ENCODE measurements at regions not wholly inside any gene's neighbourhood (a gene's known extent, or its start where the extent isn't known, plus 50 kb on each side); places are given as distances from the start of the nearest gene placed in this dataset.

- Histone ChIP-seq H3K9ac (ENCODE audit: low read depth in 1 of 3, low read length in 3 of 3) (no peak overlapping the region), H3K9me3 (ENCODE audit: control insufficient read depth in 3 of 3, low read length in 3 of 3) (no peaks in the 10 kb centered on the region), H3K27me3 (ENCODE audit: control insufficient read depth in 3 of 3, insufficient read depth in 3 of 3, low read length in 3 of 3) (no peaks in the 10 kb centered on the region), H3K27ac (ENCODE audit: low read depth, low read length) (no peak overlapping the region), H3K36me3 (ENCODE audit: control insufficient read depth in 3 of 3, insufficient read depth in 3 of 3, low read length in 3 of 3) (no peaks in the 10 kb centered on the region), H3K4me1 (ENCODE audit: control insufficient read depth in 3 of 3, insufficient read depth in 3 of 3, low read length in 3 of 3) (no peaks in the 10 kb centered on the region), H3K4me3 (ENCODE audit: low read length in 3 of 3) (no peak overlapping the region)
Observed at GRCh38 chr1:195773931-195774330, 834.3 kb downstream of the KCNT2 start.

DNA sequence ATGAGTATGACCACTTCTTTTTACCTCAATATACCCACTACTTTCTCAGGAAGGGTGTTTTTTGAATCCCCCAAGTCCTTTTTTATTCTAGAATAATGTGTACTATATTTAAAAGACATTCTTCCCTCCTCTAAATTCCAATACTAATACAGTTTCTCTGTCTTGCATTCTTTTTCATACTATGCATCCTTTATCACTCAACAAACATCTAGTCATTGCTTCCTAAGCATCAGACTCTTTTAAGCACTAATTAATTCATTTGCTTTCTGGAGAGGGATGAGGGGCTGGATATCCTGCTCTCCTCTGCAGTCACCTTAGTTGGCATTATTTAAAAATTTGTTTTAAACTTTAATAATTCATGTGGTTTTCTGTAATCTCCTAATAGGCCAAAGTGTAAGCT lies 838.8 kb downstream of the KCNT2 start:
- Histone ChIP-seq H3K36me3 (ENCODE audit: control insufficient read depth in 3 of 3, insufficient read depth in 3 of 3, low read length in 3 of 3) (no peaks in the 10 kb centered on the region), H3K4me3 (ENCODE audit: low read length in 3 of 3) (no peak overlapping the region), H3K9me3 (ENCODE audit: control insufficient read depth in 3 of 3, low read length in 3 of 3) (no peaks in the 10 kb centered on the region), H3K27me3 (ENCODE audit: control insufficient read depth in 3 of 3, insufficient read depth in 3 of 3, low read length in 3 of 3) (no peaks in the 10 kb centered on the region), H3K9ac (ENCODE audit: low read depth in 1 of 3, low read length in 3 of 3) (no peak overlapping the region), H3K4me1 (ENCODE audit: control insufficient read depth in 3 of 3, insufficient read depth in 3 of 3, low read length in 3 of 3) (no peaks in the 10 kb centered on the region), H3K27ac (ENCODE audit: low read depth, low read length) (no peak overlapping the region)

- no peaks in the 10 kb centered on the region for H3K9me3 ChIP-seq (ENCODE audit: control insufficient read depth in 3 of 3, low read length in 3 of 3)
- H3K4me3 ChIP-seq (ENCODE audit: low read length in 3 of 3), result no peak overlapping the region
- H3K27me3 ChIP-seq (ENCODE audit: control insufficient read depth in 3 of 3, insufficient read depth in 3 of 3, low read length in 3 of 3), result no peaks in the 10 kb centered on the region
- H3K36me3 ChIP-seq (ENCODE audit: control insufficient read depth in 3 of 3, insufficient read depth in 3 of 3, low read length in 3 of 3), result no peaks in the 10 kb centered on the region
- H3K9ac ChIP-seq (ENCODE audit: low read depth in 1 of 3, low read length in 3 of 3), result no peak overlapping the region
- H3K4me1 ChIP-seq (ENCODE audit: control insufficient read depth in 3 of 3, insufficient read depth in 3 of 3, low read length in 3 of 3), result no peaks in the 10 kb centered on the region
- H3K27ac ChIP-seq (ENCODE audit: low read depth, low read length), result no peak overlapping the region
Observed at GRCh38 chr1:195768936-195769335, 839.3 kb downstream of the KCNT2 start.

DNA sequence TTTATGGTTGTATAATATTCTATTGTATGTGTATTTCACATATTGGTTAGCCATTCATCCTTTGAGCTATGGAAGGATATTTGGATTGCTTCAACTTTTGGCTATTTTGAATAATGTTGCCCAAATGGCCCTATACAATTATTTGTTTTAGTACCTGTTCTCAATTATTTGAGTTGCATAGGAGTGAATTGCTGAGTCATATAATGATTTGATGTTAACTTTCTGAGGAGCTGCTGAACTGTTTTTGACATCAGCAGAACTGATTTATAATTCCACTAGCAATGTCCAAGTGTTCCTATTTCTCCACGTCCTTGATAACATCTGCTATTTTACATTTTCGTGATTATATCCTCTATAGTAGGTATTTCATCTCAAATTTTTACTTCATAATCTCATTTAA lies 839.9 kb downstream of the KCNT2 start:
- H3K36me3 ChIP-seq (ENCODE audit: control insufficient read depth in 3 of 3, insufficient read depth in 3 of 3, low read length in 3 of 3), result no peaks in the 10 kb centered on the region

GRCh38 chr1:195766709-195767108 lies 841.5 kb downstream of the KCNT2 start:
- H3K27me3 ChIP-seq (ENCODE audit: control insufficient read depth in 3 of 3, insufficient read depth in 3 of 3, low read length in 3 of 3), result no peaks in the 10 kb centered on the region
- no peaks in the 10 kb centered on the region for H3K9me3 ChIP-seq (ENCODE audit: control insufficient read depth in 3 of 3, low read length in 3 of 3)
- no peak overlapping the region for H3K27ac ChIP-seq (ENCODE audit: low read depth, low read length)
- no peak overlapping the region for H3K9ac ChIP-seq (ENCODE audit: low read depth in 1 of 3, low read length in 3 of 3)
- H3K4me1 ChIP-seq (ENCODE audit: control insufficient read depth in 3 of 3, insufficient read depth in 3 of 3, low read length in 3 of 3), result no peaks in the 10 kb centered on the region
- H3K36me3 ChIP-seq (ENCODE audit: control insufficient read depth in 3 of 3, insufficient read depth in 3 of 3, low read length in 3 of 3), result no peaks in the 10 kb centered on the region
- H3K4me3 ChIP-seq (ENCODE audit: low read length in 3 of 3), result no peak overlapping the region

More for the DNA sequence above, 839.9 kb downstream of the KCNT2 start:
- no peak overlapping the region for H3K4me3 ChIP-seq (ENCODE audit: low read length in 3 of 3)
- H3K4me1 ChIP-seq (ENCODE audit: control insufficient read depth in 3 of 3, insufficient read depth in 3 of 3, low read length in 3 of 3), result no peaks in the 10 kb centered on the region
- no peaks in the 10 kb centered on the region for H3K27me3 ChIP-seq (ENCODE audit: control insufficient read depth in 3 of 3, insufficient read depth in 3 of 3, low read length in 3 of 3)
- H3K9ac ChIP-seq (ENCODE audit: low read depth in 1 of 3, low read length in 3 of 3), result no peak overlapping the region
- H3K27ac ChIP-seq (ENCODE audit: low read depth, low read length), result no peak overlapping the region
- H3K9me3 ChIP-seq (ENCODE audit: control insufficient read depth in 3 of 3, low read length in 3 of 3), result no peaks in the 10 kb centered on the region

DNA sequence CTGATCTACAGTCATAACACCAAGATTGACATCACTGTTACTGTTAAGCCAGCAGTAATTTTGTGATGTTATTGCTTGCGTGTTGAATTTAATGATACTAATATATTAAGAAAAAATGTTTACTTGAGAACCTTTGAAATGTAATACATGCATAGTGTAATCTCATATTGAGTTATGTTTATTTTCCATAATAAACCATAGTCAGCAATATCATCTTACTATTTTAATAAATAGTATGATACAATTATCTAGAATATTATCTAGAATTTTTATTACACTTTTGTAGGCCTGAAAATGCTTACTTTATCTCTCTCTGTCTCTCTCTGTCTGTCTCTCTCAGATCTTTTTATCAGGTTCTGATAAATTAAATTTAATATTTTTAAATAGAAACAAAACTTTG lies 843.1 kb downstream of the KCNT2 start:
- Histone ChIP-seq H3K36me3 (ENCODE audit: control insufficient read depth in 3 of 3, insufficient read depth in 3 of 3, low read length in 3 of 3) (no peaks in the 10 kb centered on the region), H3K27ac (ENCODE audit: low read depth, low read length) (no peak overlapping the region), H3K9ac (ENCODE audit: low read depth in 1 of 3, low read length in 3 of 3) (no peak overlapping the region), H3K27me3 (ENCODE audit: control insufficient read depth in 3 of 3, insufficient read depth in 3 of 3, low read length in 3 of 3) (no peaks in the 10 kb centered on the region), H3K4me1 (ENCODE audit: control insufficient read depth in 3 of 3, insufficient read depth in 3 of 3, low read length in 3 of 3) (no peaks in the 10 kb centered on the region), H3K9me3 (ENCODE audit: control insufficient read depth in 3 of 3, low read length in 3 of 3) (no peaks in the 10 kb centered on the region), H3K4me3 (ENCODE audit: low read length in 3 of 3) (no peak overlapping the region)

GRCh38 chr1:195763907-195764374 lies 844.3 kb downstream of the KCNT2 start:
- no peak overlapping the region for H3K4me3 ChIP-seq (ENCODE audit: low read length in 3 of 3)
- no peaks in the 10 kb centered on the region for H3K36me3 ChIP-seq (ENCODE audit: control insufficient read depth in 3 of 3, insufficient read depth in 3 of 3, low read length in 3 of 3)
- H3K27me3 ChIP-seq (ENCODE audit: control insufficient read depth in 3 of 3, insufficient read depth in 3 of 3, low read length in 3 of 3), result no peaks in the 10 kb centered on the region
- H3K27ac ChIP-seq (ENCODE audit: low read depth, low read length), result no peak overlapping the region
- no peaks in the 10 kb centered on the region for H3K4me1 ChIP-seq (ENCODE audit: control insufficient read depth in 3 of 3, insufficient read depth in 3 of 3, low read length in 3 of 3)
- H3K9ac ChIP-seq (ENCODE audit: low read depth in 1 of 3, low read length in 3 of 3), result no peak overlapping the region
- H3K9me3 ChIP-seq (ENCODE audit: control insufficient read depth in 3 of 3, low read length in 3 of 3), result no peaks in the 10 kb centered on the region

GRCh38 chr1:195763146-195763906 lies 844.9 kb downstream of the KCNT2 start:
- H3K27ac ChIP-seq (ENCODE audit: low read depth, low read length), result no peak overlapping the region
- H3K4me1 ChIP-seq (ENCODE audit: control insufficient read depth in 3 of 3, insufficient read depth in 3 of 3, low read length in 3 of 3), result no peaks in the 10 kb centered on the region
- no peaks in the 10 kb centered on the region for H3K9me3 ChIP-seq (ENCODE audit: control insufficient read depth in 3 of 3, low read length in 3 of 3)
- no peaks in the 10 kb centered on the region for H3K27me3 ChIP-seq (ENCODE audit: control insufficient read depth in 3 of 3, insufficient read depth in 3 of 3, low read length in 3 of 3)
- no peaks in the 10 kb centered on the region for H3K36me3 ChIP-seq (ENCODE audit: control insufficient read depth in 3 of 3, insufficient read depth in 3 of 3, low read length in 3 of 3)
- no peak overlapping the region for H3K9ac ChIP-seq (ENCODE audit: low read depth in 1 of 3, low read length in 3 of 3)
- H3K4me3 ChIP-seq (ENCODE audit: low read length in 3 of 3), result no peak overlapping the region

- Histone ChIP-seq H3K27me3 (ENCODE audit: control insufficient read depth in 3 of 3, insufficient read depth in 3 of 3, low read length in 3 of 3) (no peaks in the 10 kb centered on the region), H3K27ac (ENCODE audit: low read depth, low read length) (no peak overlapping the region), H3K36me3 (ENCODE audit: control insufficient read depth in 3 of 3, insufficient read depth in 3 of 3, low read length in 3 of 3) (no peaks in the 10 kb centered on the region), H3K4me1 (ENCODE audit: control insufficient read depth in 3 of 3, insufficient read depth in 3 of 3, low read length in 3 of 3) (no peaks in the 10 kb centered on the region), H3K9ac (ENCODE audit: low read depth in 1 of 3, low read length in 3 of 3) (no peak overlapping the region), H3K4me3 (ENCODE audit: low read length in 3 of 3) (no peak overlapping the region), H3K9me3 (ENCODE audit: control insufficient read depth in 3 of 3, low read length in 3 of 3) (no peaks in the 10 kb centered on the region)
Observed at GRCh38 chr1:195761104-195761503, 847.1 kb downstream of the KCNT2 start.

DNA sequence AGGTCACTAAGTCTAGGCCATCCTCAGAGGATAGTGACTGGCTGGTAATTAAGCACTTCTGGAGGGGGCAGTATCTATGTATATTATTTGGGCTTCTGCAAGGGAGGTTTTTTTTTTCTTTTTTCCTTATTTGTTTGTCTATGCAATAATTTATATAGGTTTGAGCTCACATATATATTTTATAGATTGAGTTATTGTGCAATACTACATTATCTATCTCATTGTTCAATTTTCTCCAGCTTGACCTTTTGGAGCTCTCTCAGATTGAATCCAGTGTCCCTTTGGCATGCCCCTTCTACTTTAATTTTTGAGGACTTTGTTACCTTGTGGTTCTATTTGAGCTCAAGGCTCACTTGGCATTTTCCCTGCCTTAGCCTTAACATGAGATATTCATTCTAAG lies 852.1 kb downstream of the KCNT2 start:
- no peaks in the 10 kb centered on the region for H3K4me1 ChIP-seq (ENCODE audit: control insufficient read depth in 3 of 3, insufficient read depth in 3 of 3, low read length in 3 of 3)
- H3K27me3 ChIP-seq (ENCODE audit: control insufficient read depth in 3 of 3, insufficient read depth in 3 of 3, low read length in 3 of 3), result no peaks in the 10 kb centered on the region
- no peak overlapping the region for H3K27ac ChIP-seq (ENCODE audit: low read depth, low read length)
- no peaks in the 10 kb centered on the region for H3K36me3 ChIP-seq (ENCODE audit: control insufficient read depth in 3 of 3, insufficient read depth in 3 of 3, low read length in 3 of 3)
- no peak overlapping the region for H3K9ac ChIP-seq (ENCODE audit: low read depth in 1 of 3, low read length in 3 of 3)
- H3K9me3 ChIP-seq (ENCODE audit: control insufficient read depth in 3 of 3, low read length in 3 of 3), result no peaks in the 10 kb centered on the region
- H3K4me3 ChIP-seq (ENCODE audit: low read length in 3 of 3), result no peak overlapping the region
